Ishikawa (cell line): ENCODE measurements at regions not wholly inside any gene's neighbourhood (a gene's known extent, or its start where the extent isn't known, plus 50 kb on each side); places are given as distances from the start of the nearest gene placed in this dataset.

Experiments used
- CEBPB ChIP-seq: IDR thresholded peaks from 2 replicates; pipeline ENCODE4 v1.6.1; 2012
- CREB1 ChIP-seq: IDR thresholded peaks from 2 replicates; pipeline ENCODE4 v1.6.1; 2012; ENCODE audit warnings: low read depth
- EGR1 ChIP-seq: IDR thresholded peaks from 2 replicates; pipeline ENCODE4 v1.6.1; 2012
- EP300 ChIP-seq: IDR thresholded peaks from 2 replicates; pipeline ENCODE4 v1.6.1; 2012; ENCODE audit warnings: borderline replicate concordance
- FOXM1 ChIP-seq: IDR thresholded peaks from 2 replicates; pipeline ENCODE4 v1.6.1; 2012; ENCODE audit warnings: low read depth, borderline replicate concordance
- MAX ChIP-seq: IDR thresholded peaks from 2 replicates; pipeline ENCODE4 v1.6.1; 2012
- NFIC ChIP-seq: IDR thresholded peaks from 2 replicates; pipeline ENCODE4 v1.6.1; 2012
- RAD21 ChIP-seq: IDR thresholded peaks from 2 replicates; pipeline ENCODE4 v1.6.1; 2012; ENCODE audit warnings: low read depth
- REST ChIP-seq: IDR thresholded peaks from 2 replicates; pipeline ENCODE4 v1.6.1; 2012; ENCODE audit warnings: low read depth, mild to moderate bottlenecking
- TAF1 ChIP-seq: IDR thresholded peaks from 2 replicates; pipeline ENCODE4 v1.6.1; 2012; ENCODE audit warnings: low read depth, mild to moderate bottlenecking
- TCF12 ChIP-seq: IDR thresholded peaks from 2 replicates; pipeline ENCODE4 v1.6.1; 2012; ENCODE audit warnings: low read depth
- TEAD4 ChIP-seq: IDR thresholded peaks from 2 replicates; pipeline ENCODE4 v1.6.1; 2012
- USF1 ChIP-seq: IDR thresholded peaks from 2 replicates; pipeline ENCODE4 v1.6.1; 2012
- YY1 ChIP-seq: IDR thresholded peaks from 2 replicates; pipeline ENCODE4 v1.6.1; 2012; ENCODE audit warnings: low read depth
- ZBTB7A ChIP-seq: IDR thresholded peaks from 2 replicates; pipeline ENCODE4 v1.6.1; 2012; ENCODE audit warnings: low read depth

- TF ChIP-seq CEBPB (no peak), TAF1 (no peak), FOXM1 (no peak), EP300 (no peak), YY1 (no peak), CREB1 (no peak), NFIC (no peak), MAX (no peak), REST (no peak), RAD21 (no peak), ZBTB7A (no peak), USF1 (no peak), TCF12 (no peak), EGR1 (no peak)
Observed at GRCh38 chr6:41432280-41432679, 96.9 kb downstream of the NCR2 start.

GRCh38 chr6:41434803-41435481 is 99.5 kb downstream of the NCR2 start:
- TF ChIP-seq ZBTB7A (no peak), CEBPB (no peak), USF1 (no peak)

GRCh38 chr6:41437604-41438003 is 102.2 kb downstream of the NCR2 start:
- no peak for TF ChIP-seq REST
- TF ChIP-seq ZBTB7A: no peak
- no peak for TF ChIP-seq FOXM1
- TF ChIP-seq TAF1: no peak
- TF ChIP-seq RAD21: no peak
- TF ChIP-seq TEAD4: no peak
- TF ChIP-seq YY1: no peak
- no peak for TF ChIP-seq EP300
- TF ChIP-seq MAX: no peak
- no peak for TF ChIP-seq EGR1
- no peak for TF ChIP-seq NFIC
- no peak for TF ChIP-seq CEBPB
- no peak for TF ChIP-seq USF1
- no peak for TF ChIP-seq TCF12
- no peak for TF ChIP-seq CREB1

- no peak for TF ChIP-seq FOXM1
Observed at GRCh38 chr6:41438746-41439145, 103.3 kb downstream of the NCR2 start.

- TF ChIP-seq MAX (no peak), USF1 (no peak), EGR1 (no peak)
Observed at GRCh38 chr6:41439524-41440418, 104.4 kb downstream of the NCR2 start.
